Mesenchymal stem cell (in vitro differentiated cells and primary cell): ENCODE measurements at regions not wholly inside any gene's neighbourhood (a gene's known extent, or its start where the extent isn't known, plus 50 kb on each side); places are given as distances from the start of the nearest gene placed in this dataset.

Experiments
- DNase-seq: peaks from one replicate; pipeline ENCODE4 v3.0.0-alpha.2; 2013
- H2AFZ ChIP-seq: one replicate; pipeline ENCODE4 v1.6.1; 2013; ENCODE audit warnings: low read depth, mild to moderate bottlenecking, control low read depth, inconsistent platforms, low read length, moderate library complexity
- H2AK5ac ChIP-seq: 2 replicates; pipeline ENCODE4 v1.6.1; 2013; ENCODE audit warnings: low read length, moderate library complexity, mild to moderate bottlenecking, inconsistent platforms; ENCODE audit not compliant: severe bottlenecking
- H2BK120ac ChIP-seq: one replicate; pipeline ENCODE4 v1.6.1; 2013; ENCODE audit warnings: low read depth, mild to moderate bottlenecking, inconsistent platforms, low read length, moderate library complexity
- H2BK12ac ChIP-seq, 2 experiments: one replicate each; pipeline ENCODE4 v1.6.1; 2013; ENCODE audit warnings: inconsistent platforms in 2 of 2, low read length in 2 of 2, mild to moderate bottlenecking in 2 of 2, moderate library complexity in 2 of 2, control low read depth in 1 of 2
- H2BK15ac ChIP-seq: one replicate; pipeline ENCODE4 v1.6.1; 2013; ENCODE audit warnings: mild to moderate bottlenecking, low read depth, inconsistent platforms; ENCODE audit not compliant: poor library complexity, severe bottlenecking
- H2BK5ac ChIP-seq: 2 replicates; pipeline ENCODE4 v1.6.1; 2013; ENCODE audit warnings: low read depth, mild to moderate bottlenecking, low read length, control low read depth, inconsistent platforms; ENCODE audit not compliant: poor library complexity, severe bottlenecking
- H3K14ac ChIP-seq, 2 experiments: one replicate each; pipeline ENCODE4 v1.6.1; 2013; ENCODE audit warnings: inconsistent platforms in 2 of 2, low read length in 2 of 2, control low read depth in 1 of 2, mild to moderate bottlenecking in 1 of 2, moderate library complexity in 1 of 2
- H3K18ac ChIP-seq, 2 experiments: one replicate each; pipeline ENCODE4 v1.6.1; 2013; ENCODE audit warnings: inconsistent platforms in 2 of 2, low read length in 2 of 2, control low read depth in 1 of 2, low read depth in 1 of 2, mild to moderate bottlenecking in 1 of 2
- H3K23ac ChIP-seq, 2 experiments: one replicate each; pipeline ENCODE4 v1.6.1; 2013; ENCODE audit warnings: inconsistent platforms in 2 of 2, low read length in 2 of 2, mild to moderate bottlenecking in 2 of 2, moderate library complexity in 2 of 2, control low read depth in 1 of 2
- H3K27ac ChIP-seq: 2 replicates; pipeline ENCODE4 v1.5.1; 2013; ENCODE audit warnings: mild to moderate bottlenecking, moderate library complexity, low read length, control low read depth, inconsistent platforms; ENCODE audit not compliant: poor library complexity, severe bottlenecking
- H3K27me3 ChIP-seq, 2 experiments: 2 replicates each; pipeline versions ENCODE4 v1.6.1 to v1.7.0; 2013; ENCODE audit warnings: low read length in 2 of 2, mild to moderate bottlenecking in 2 of 2, moderate library complexity in 2 of 2, control low read depth in 1 of 2, inconsistent platforms in 1 of 2; ENCODE audit not compliant: control insufficient read depth in 1 of 2, insufficient read depth in 1 of 2
- H3K36me3 ChIP-seq, 2 experiments: 2 replicates each; pipeline versions ENCODE4 v1.6.1 to v1.7.0; 2013; ENCODE audit warnings: low read length in 2 of 2, control low read depth in 1 of 2, inconsistent platforms in 1 of 2, low read depth in 1 of 2, mild to moderate bottlenecking in 1 of 2; ENCODE audit not compliant: insufficient read depth in 2 of 2, control insufficient read depth in 1 of 2
- H3K4ac ChIP-seq, 2 experiments: one replicate each; pipeline ENCODE4 v1.6.1; 2013; ENCODE audit warnings: inconsistent platforms in 2 of 2, low read length in 2 of 2, mild to moderate bottlenecking in 2 of 2, moderate library complexity in 2 of 2, control low read depth in 1 of 2, low read depth in 1 of 2
- H3K4me1 ChIP-seq: 2 replicates; pipeline ENCODE4 v1.6.1; 2013; ENCODE audit warnings: low read depth, low read length, control low read depth; ENCODE audit not compliant: control insufficient read depth, insufficient read depth
- H3K4me2 ChIP-seq: 2 replicates; pipeline ENCODE4 v1.6.1; 2013; ENCODE audit warnings: low read length, mild to moderate bottlenecking, inconsistent platforms; ENCODE audit not compliant: poor library complexity, severe bottlenecking
- H3K4me3 ChIP-seq, 2 experiments: 2 replicates each; pipeline versions ENCODE4 v1.5.1 to v1.7.0; 2013; ENCODE audit warnings: low read length in 2 of 2, mild to moderate bottlenecking in 2 of 2, control low read depth in 1 of 2, low read depth in 1 of 2; ENCODE audit not compliant: insufficient read depth in 1 of 2
- H3K79me1 ChIP-seq: replicated peaks from 2 replicates; pipeline ENCODE4 v1.6.1; 2013; ENCODE audit warnings: mild to moderate bottlenecking, control low read depth, low read length, inconsistent platforms; ENCODE audit not compliant: poor library complexity, severe bottlenecking
- H3K9ac ChIP-seq: 2 replicates; pipeline ENCODE4 v1.7.0; 2013; ENCODE audit warnings: mild to moderate bottlenecking, low read length, moderate library complexity
- H3K9me3 ChIP-seq: 2 replicates; pipeline ENCODE4 v1.7.0; 2013; ENCODE audit warnings: mild to moderate bottlenecking, low read length; ENCODE audit not compliant: control insufficient read depth
- H4K8ac ChIP-seq: one replicate; pipeline ENCODE4 v1.6.1; 2013; ENCODE audit warnings: inconsistent platforms, mild to moderate bottlenecking, low read length, moderate library complexity
- H4K91ac ChIP-seq: one replicate; pipeline ENCODE4 v1.6.1; 2013; ENCODE audit warnings: mild to moderate bottlenecking, low read length, inconsistent platforms
- WGBS: methylation state at CpG from one replicate; pipeline ENCODE4 v1.1.7; 2013; ENCODE audit warnings: mixed read lengths; 5-methylcytosine and 5-hydroxymethylcytosine counted together

- Histone ChIP-seq H3K27me3 (no peaks in the 10 kb centered on the region), H3K4me1 (peaks cover 1% of the 10 kb centered on the region), H3K36me3 (no peaks in the 10 kb centered on the region), H4K8ac (no peak overlapping the region), H3K23ac (no peak overlapping the region), H2AK5ac (no peak overlapping the region), H2BK120ac (no peak overlapping the region), H3K4me2 (no peak overlapping the region), H3K14ac (no peak overlapping the region), H3K4me3 (no peak overlapping the region), H3K79me1 (no peaks in the 10 kb centered on the region), H2BK12ac (no peak overlapping the region), H3K27ac (no peak overlapping the region), H3K4ac (no peak overlapping the region), H4K91ac (no peak overlapping the region), H2BK5ac (no peak overlapping the region), H2BK15ac (no peak overlapping the region), H3K18ac (no peak overlapping the region), H2AFZ (no peak overlapping the region), H3K9me3 (no peaks in the 10 kb centered on the region), H3K9ac (no peak overlapping the region)
- no CpG with 5 or more reads among the region's 2 CpGs for WGBS
- no peak for DNase-seq
Observed at GRCh38 chr4:126529997-126530396, 1102.8 kb upstream of the INTU start.

DNA sequence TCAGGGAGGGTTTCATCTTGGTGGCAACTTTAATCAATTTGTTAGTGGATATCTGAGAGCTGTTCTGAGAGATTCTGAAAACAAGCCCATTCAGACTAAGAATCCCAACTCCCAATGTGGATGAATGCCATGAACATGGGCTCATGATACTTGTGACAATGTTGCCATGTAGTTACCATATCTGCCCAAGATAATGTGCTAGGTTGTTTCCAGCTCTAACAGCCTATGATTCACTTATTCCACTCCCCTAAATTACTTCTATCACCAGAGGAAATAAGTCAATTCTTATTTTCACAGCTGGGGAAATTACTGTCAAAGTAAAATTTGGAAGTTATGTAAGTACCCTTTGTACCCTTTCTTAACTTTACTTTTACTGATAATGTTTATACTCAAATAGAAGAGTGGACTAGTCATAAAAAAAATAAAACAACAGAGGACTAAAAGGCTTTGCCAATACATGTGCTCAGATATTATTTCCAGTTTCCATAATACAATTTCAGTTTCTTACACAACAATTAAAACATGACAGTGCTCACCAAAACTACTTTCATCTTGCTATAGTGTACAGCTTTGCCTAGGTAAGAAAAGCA, 1101.7 kb upstream of the INTU start:
- Histone ChIP-seq H3K14ac (no peak overlapping the region), H3K23ac (no peak overlapping the region), H2AK5ac (no peak overlapping the region), H2BK120ac (no peak overlapping the region), H3K4me1 (peaks cover 1% of the 10 kb centered on the region), H3K79me1 (no peaks in the 10 kb centered on the region), H3K27me3 (no peaks in the 10 kb centered on the region), H4K91ac (no peak overlapping the region), H3K36me3 (no peaks in the 10 kb centered on the region), H2BK5ac (no peak overlapping the region), H3K9ac (no peak overlapping the region), H3K4ac (no peak overlapping the region), H3K4me2 (no peak overlapping the region), H3K4me3 (no peak overlapping the region), H2BK12ac (no peak overlapping the region), H2AFZ (no peak overlapping the region), H3K18ac (no peak overlapping the region), H3K9me3 (no peaks in the 10 kb centered on the region), H3K27ac (no peak overlapping the region), H2BK15ac (no peak overlapping the region), H4K8ac (no peak overlapping the region)
- DNase-seq = no peak

- Histone ChIP-seq H2BK120ac (no peak overlapping the region), H3K9me3 (no peaks in the 10 kb centered on the region), H2BK15ac (no peak overlapping the region), H3K27ac (no peak overlapping the region), H3K23ac (no peak overlapping the region), H3K27me3 (no peaks in the 10 kb centered on the region), H3K18ac (no peak overlapping the region), H3K4me3 (no peak overlapping the region), H2AK5ac (no peak overlapping the region), H3K4me2 (no peak overlapping the region), H2BK12ac (no peak overlapping the region), H2AFZ (no peak overlapping the region), H4K8ac (no peak overlapping the region), H3K4me1 (peaks cover 1% of the 10 kb centered on the region), H3K4ac (no peak overlapping the region), H4K91ac (no peak overlapping the region), H3K14ac (no peak overlapping the region), H3K79me1 (no peaks in the 10 kb centered on the region), H3K9ac (no peak overlapping the region), H3K36me3 (no peaks in the 10 kb centered on the region), H2BK5ac (no peak overlapping the region)
- 100% methylated on average over 1 of the region's 1 CpG for WGBS
- DNase-seq = peak; percentile 6
Observed at GRCh38 chr4:126532527-126532926, 1100.2 kb upstream of the INTU start.

- H2AK5ac ChIP-seq = no peak overlapping the region
- H3K36me3 ChIP-seq = no peaks in the 10 kb centered on the region
- H3K4me2 ChIP-seq = no peak overlapping the region
- H3K27ac ChIP-seq = no peak overlapping the region
- H3K14ac ChIP-seq = no peak overlapping the region
- H3K9ac ChIP-seq = no peak overlapping the region
- H2BK120ac ChIP-seq = no peak overlapping the region
- no peak overlapping the region for H2BK5ac ChIP-seq
- H3K18ac ChIP-seq = no peak overlapping the region
- no peaks in the 10 kb centered on the region for H3K9me3 ChIP-seq
- H3K79me1 ChIP-seq = no peaks in the 10 kb centered on the region
- no peaks in the 10 kb centered on the region for H3K27me3 ChIP-seq
- DNase-seq = peak; percentile 11
- H2BK12ac ChIP-seq = no peak overlapping the region
- no peak overlapping the region for H4K8ac ChIP-seq
- no peak overlapping the region for H2AFZ ChIP-seq
- H3K23ac ChIP-seq = no peak overlapping the region
- H3K4me3 ChIP-seq = no peak overlapping the region
- H3K4me1 ChIP-seq = peaks cover 1% of the 10 kb centered on the region
- no peak overlapping the region for H3K4ac ChIP-seq
- no peak overlapping the region for H4K91ac ChIP-seq
- WGBS = 55% methylated on average over 5 of the region's 5 CpGs
- H2BK15ac ChIP-seq = no peak overlapping the region
Observed at GRCh38 chr4:126533146-126533805, 1099.5 kb upstream of the INTU start.
